HG03354 (cell line): ENCODE measurements at regions not wholly inside any gene's neighbourhood (a gene's known extent, or its start where the extent isn't known, plus 50 kb on each side); places are given as distances from the start of the nearest gene placed in this dataset.

Experiments used
- ATAC-seq: cut with Tn5 transposase; IDR thresholded peaks from one replicate; pipeline ENCODE4 v1.9.1; 2021; ENCODE audit warnings: mild to moderate bottlenecking; ENCODE audit not compliant: unreplicated experiment, poor library complexity, severe bottlenecking

DNA sequence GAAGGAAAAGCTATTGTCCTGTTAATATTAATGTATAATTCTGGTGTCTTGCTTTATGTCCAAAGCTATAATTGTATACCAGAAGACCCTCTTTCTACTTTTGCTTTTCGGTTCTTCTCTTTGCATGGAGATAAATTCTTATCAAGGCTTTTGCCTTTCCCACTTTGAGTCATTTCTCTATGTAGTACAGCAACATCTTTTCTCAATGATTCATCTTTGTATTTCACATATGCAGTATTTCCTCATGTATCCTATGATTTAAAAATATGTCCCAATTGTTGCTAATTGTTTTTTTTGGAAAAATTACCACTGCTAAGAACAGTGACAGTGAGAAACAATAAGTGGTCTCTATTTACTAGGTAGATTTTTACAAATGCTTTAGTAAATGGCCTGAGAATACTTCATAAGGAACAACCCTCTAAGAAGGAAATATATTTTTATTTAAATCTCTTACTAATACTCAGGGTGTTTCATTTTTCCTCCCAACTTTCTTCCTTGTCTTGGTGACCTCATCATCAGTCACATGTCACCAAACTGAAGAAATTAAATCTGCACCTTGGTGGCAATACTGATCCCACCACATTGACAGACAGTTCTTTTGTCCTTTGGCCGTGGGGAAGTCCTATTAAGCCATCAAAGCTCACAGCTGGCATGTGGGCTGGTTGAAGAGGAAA is 290.6 kb downstream of the SATB1 start:
- ATAC-seq, result no peak

DNA sequence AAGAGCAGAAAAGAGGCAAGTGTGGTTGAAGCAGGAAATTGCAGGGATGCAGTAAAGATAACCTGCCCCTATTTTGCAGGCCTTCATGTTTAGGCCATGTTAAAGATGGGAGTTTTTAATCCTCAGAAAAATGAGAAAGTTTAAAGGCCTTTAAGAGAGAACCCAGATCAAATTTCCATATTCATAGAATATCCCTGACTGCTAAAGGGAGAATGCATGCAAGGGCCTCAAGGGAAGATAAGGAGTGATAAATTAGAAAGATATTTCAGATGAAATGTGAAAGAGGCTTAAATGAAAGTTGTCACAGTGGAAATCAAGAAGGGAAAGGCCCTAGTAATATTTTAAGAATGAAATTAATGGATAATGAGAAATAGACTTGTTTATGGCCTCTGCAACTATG is 292.1 kb downstream of the SATB1 start:
- ATAC-seq, result no peak

DNA sequence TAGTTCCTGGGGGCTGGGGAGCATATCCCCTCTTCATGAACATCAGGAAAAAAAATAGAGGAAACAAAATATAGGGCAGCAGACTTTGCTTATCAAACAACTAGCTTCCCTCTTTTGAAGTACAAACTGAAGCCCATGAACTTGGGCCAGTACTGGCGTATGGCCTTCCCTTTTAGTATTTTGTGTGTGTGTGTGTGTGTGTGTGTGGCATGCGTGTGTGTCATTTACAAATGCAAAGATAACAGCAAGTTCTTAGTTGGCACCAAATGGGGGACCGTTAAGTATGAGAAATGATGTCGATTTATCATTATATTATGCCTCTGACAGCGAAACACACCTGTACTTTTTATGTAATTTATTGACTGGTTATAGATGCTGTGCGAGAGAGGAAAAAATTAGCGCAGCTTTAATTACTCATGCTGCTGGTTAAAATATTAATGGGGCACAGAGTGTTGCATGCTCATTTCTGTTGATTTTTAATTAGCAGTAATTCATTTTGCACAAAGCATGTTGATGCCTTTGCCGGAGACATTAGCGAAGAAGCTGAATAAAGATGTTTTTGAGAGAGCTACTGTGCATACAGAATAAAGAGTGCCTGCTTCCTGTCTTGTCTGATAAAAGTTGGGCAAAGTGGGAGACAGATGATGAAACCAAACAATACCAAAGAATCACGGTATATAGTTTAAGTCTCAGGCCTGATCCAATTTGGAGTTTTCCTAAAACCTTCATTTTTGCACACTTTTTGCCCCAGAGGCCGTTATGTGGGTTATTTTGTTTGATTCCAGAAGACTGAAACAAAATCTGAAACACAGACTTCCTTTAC is 297.1 kb downstream of the SATB1 start:
- no peak for ATAC-seq

DNA sequence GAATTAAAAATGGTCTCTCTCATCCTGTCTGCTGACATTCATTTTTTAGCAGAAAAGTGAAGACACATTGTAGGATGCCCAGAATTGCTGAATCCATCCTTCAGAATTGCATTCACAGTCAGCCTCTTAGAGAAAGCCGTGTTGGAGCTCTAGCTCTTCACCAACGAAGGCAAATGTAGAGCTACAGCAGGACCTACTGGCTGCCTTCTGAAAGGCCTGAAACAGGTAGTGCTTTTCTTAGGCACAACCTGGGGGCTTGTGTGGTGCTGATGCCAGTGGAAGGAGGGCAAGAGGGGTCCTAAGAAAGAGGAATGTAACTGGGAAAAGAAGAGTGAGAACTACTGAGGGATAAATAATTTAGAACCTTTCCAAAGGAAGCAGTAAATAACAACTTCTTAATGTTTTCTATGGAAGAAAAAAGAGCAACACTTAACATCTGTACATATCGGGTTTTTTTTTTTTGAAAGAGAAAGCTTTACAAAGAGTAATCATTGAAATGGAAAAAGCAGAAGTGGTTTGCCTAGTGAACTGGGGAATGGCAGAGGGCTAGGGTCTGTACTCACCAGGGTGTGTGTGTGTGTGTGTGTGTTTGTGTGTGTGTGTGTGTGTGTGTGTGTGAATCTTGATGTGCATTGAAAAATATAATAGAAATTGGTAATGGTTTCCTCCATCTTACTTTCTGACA is 297.8 kb downstream of the SATB1 start:
- ATAC-seq, result peak; percentile 98

DNA sequence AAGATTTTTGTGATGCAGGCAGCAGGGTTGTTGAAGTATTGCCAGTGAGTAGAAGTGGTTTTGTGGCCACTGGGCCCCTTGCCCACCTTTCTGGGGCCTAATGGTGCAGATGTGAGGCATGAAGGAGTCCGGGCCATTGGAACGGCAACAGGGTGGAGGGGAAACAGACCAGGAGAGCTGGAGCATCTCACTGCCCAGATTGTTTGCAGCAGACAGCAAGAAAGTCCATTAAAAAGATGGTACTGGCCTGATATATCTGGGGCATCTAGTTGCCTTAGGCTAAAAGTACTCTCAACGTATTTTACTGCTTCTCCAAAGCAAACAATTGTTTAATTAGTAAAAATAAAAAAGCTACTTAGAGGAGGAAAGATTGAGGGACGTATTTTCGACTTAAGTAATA is 298.4 kb downstream of the SATB1 start:
- no peak for ATAC-seq

DNA sequence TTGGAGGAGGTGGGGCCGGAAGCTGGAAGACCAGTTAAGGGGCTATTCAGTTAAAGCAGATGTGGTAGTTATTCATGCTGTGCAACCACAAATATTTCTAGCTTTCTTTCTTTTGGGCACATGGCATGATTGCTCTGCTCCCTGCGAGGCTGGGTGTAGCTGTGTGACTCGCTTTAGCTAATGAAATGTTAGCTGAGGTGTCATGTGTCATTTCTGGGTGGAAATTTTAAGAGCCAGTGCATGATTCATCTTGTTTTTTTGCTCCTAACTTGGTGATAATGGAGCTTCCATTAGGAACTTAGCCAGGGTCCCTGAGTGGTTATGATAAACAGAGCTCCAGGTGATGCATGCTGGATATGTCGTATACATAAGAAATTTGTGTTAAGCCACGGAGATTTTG is 300.6 kb downstream of the SATB1 start:
- ATAC-seq, result no peak

DNA sequence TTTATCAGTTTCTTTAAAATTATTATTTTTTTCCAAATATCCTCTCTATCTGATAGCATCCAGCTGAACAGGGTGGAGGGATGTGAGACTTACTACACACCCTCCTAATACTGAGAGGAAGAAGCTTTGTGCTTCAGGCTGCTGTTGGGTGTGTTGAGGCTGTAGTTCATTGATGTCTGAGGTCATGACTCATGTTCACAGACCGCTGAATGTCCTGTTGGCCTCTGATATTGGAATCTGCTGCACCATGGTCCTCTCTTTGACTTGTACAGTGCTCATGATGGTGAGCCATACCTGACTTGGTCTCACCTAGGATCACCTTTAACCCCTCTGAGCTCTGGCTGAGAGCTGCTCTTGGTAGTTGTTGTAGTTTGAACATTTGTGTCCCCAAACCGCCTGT is 302.9 kb downstream of the SATB1 start:
- ATAC-seq, result no peak

DNA sequence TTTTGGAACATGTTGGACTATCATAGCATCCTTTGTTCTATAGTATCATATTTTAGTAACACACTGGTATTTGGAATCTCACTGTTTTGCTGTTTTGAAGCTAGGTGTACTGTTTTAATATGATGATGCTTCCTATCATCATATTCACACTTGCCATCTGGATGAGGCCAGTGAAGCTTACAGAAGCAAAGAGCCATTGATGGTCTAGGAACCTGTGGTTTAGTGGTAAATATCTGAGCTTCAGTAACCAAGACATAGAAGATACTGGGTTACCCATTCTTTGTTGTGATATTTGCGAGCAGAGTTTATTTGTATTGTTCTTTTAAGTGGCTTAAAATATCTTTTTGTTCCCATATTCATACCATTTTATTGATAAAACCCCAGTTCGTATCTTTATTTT is 304.1 kb downstream of the SATB1 start:
- no peak for ATAC-seq

DNA sequence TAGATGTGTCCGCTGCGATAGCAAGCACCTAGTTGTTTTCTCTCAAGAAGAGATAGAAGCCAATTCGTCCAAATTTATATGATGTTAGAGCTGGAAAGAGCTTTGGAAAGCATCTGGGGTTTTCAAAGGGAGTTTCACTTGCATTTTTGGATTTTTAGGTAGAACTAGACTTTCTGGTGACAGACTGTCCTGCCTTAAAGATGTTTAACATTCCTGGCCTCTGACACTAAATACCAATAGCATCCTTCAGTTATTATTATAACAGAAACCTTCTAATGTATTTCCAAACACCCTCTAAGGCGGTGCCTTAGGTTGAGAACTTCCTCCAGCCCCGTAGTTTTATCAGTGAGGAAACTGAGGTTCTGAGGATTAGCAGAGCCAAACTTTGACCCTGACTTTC is 305.3 kb downstream of the SATB1 start:
- ATAC-seq, result no peak

DNA sequence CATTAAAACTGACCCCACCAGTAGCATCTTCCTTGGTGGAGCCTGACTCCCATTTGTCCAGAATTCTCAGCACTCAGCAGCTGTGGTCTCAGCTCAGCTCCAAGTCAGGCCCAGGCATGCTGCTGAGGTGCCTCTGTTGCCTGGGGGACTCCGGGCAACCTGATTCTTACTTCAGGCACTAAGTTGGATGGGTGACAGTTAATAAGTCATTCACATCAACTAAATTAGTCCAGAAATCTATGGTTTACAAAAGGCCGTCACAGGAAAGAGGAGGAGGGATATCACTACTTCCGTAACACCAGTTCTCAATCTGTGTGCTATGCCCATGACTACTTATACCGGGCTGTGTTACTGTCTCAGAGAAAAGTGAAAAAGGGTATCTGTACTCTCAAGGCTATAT is 310.2 kb downstream of the SATB1 start:
- no peak for ATAC-seq

DNA sequence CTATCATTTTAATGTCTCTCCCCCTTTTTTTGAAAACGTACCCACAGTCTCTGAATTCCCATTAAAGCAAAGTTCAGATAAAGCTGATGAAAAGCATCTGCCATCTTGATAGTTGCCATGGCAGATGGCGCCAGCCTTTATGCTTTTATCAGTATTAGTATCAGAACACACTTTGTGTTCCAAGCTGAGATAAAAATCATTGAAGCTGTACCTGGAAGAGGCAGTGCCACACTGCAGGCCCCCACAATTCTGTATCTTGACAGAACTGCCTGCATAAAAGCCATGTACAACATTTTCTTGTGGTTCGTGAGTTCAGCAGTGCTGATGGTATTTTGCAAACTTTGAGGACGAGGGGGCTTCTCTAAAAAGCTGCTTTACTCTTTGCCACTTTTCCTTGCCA is 311.7 kb downstream of the SATB1 start:
- no peak for ATAC-seq

DNA sequence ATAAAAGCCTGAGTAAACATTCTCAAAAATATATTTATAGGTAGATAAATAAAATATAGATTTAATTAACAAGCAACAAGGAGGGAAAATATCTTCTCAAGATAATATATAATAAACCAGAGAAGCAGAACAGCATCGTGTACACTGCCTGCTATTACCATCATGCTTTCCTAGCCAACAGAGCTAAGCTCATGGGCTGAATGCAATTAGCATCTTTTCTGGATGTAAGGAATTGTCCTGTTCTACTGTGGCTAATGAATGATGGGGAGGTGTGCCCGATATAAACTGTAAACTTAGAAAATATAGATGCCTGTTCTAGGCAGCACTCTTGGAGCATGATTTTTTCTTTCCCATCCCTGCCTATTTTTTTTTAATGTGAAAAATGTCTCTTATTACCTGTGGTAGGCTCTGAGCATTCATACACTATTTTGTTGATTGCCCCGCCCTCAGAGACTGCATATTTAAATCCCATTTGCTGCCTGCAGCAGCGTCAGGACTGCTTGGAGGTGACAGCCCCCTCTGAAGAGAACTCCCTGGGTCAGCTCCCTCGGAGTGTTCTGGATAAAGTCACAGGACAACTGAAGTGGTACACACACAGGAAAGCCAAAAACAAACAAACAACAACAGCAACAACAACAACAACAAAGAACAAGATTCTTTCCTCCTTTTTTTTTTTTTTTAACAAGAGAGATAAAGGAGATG is 312.3 kb downstream of the SATB1 start:
- no peak for ATAC-seq

DNA sequence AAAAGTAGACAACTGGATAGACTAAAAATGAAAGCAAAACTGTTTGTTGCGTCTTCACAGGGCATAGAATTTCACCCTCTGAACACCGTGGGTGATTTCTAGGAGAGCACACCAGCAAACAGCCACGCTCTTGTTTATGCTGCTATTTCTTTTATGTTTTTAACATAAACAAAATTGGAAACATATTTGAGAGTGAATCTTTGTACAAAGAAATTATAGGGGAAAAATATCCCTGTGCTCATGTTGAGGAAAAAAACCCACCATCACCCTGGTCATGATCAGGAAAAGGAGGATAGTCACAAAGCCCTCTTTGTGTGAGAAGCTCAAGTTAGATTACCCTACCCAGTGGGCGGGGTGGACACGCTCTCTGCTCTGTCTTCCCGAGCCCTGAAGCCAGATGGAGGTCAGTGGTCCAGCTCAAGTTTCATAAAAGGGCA is 313.3 kb downstream of the SATB1 start:
- ATAC-seq, result peak; percentile 90

DNA sequence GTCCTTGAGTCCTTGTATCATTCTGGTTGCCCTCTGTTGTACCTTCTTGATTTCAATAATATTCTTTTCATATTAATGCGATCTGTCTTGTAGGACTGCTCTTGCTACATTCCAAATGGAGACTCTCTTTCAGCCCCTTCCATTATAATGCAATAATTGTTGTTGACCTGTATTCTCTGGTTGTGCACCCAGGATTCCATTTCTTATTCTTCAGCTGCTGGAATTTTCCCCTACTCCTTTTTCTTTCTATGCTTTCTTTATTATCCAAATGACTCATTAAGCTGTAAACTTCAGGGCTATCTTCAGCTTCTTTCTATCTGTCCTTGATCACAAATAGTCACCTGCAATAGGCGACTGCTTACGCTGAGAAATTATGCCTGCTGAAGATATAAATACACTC is 321.5 kb downstream of the SATB1 start:
- no peak for ATAC-seq

DNA sequence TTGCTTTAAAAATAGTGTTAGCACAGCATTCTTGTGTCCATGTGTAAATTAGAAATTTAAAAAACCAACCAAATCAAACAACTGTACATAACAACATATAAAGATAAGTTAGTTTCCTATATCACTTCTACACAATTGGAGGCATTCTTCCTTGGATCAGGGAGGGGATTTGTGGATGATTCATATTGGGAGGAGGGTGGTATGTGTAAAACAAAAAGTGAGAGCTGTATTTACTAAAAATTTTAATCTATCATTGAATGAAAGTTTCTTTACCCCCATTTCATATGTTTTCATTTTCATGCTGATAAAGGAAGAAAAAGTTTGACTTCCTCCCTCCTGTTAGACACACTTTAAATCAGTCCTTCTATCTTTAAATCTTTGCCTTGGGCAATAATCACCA is 325.0 kb downstream of the SATB1 start:
- no peak for ATAC-seq

DNA sequence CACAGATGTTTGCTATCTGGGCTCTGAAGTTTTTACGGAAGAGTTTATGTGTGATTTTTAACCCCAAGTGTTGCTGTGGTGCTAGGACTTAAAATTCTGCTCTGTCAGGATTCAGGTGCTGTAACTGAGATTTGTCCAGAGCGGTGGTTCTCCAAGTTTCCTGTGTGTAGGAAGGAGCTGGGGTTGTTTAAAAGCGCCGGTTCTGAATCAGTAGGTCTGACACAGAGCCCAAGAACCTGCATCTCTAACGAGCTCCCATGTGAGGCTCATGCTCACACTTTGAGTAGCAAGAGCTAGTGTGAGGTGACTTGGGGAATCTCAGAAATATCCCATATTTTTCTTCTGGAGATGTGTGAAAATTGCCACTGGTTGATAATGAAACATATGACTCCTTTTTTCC is 325.5 kb downstream of the SATB1 start:
- ATAC-seq, result no peak

DNA sequence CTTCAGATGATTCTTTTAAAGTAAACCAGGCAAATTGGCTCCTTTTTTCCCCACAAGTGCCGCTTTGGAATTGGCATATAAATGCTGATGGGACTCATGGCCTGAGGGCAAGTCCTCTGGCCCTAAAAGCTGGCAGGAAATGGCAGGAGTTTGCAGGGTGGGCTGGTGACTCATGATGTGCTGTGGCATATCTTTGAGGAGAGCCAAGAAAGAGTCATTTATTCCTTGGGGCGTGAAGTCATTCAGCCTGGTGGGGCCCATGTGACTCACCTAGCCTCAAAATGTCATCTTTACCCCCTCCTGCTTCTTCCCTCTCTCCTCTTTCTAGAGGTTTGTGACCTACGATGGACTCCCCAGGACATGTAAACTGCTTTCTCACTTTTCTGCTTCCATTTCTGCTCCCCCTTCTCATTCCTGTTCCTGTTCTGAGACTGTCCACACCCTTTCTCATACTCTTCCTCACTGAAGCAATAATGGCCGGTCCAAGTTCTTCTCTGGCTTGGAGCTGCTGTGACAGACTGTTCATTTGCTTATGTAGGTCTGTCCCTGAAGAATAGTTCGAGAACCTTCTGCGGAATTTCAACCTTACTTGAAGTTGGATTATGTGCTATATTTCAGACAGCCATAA is 326.1 kb downstream of the SATB1 start:
- no peak for ATAC-seq

DNA sequence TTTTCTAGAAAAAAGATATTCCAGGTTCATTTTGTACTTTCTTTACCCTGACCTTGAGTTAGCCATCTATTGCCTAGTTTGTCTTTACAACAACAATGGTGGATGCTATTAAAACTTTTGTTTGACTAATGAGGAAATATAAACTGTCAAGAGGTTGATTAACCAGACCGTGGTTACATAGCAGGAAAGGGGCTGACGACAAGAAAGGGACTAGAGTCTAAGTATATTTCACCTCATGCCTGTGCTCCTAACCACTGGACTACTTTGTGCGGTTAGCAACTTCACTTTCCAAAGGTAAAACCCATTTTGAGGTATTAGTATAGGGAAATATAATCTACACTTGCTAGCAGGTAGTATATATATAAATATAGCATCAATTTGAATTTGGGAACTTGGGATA is 327.1 kb downstream of the SATB1 start:
- ATAC-seq, result no peak

DNA sequence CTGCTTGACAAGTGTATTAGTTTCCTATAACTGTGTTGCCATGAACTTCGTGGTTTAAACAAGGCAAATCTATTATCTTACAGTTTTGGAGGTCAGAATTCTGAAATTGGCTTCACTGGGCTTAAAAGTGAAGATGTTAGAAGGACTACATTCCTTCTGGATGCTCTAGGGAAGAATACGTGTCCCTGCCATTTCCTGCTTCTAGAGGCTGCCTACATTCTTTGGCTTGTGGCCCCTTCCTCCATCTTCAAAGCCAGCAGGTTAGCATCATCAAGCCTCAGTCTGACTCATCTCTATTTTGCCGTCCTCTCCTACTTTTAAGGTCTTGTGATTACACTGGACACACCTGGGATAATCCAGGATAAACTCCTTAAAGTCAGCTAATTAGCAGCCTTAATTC is 327.7 kb downstream of the SATB1 start:
- ATAC-seq, result no peak

DNA sequence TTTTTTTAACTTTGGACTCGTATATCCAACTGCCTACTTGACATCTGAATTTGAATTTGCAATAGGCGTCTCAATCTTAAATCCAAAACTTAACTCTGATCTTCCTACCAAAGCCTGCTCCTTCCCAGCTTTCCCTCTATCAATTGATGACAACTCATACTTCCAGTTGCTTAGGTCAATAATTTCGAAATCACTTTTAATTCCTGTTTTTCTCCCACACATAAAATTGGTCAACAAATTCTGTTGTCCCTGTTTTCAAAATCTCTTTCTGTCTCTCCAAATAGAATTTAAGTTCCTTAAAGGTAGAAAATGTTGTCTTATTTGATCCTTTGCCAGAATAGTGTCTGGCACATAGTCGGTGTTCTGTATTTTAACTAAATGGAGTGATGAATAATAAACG is 332.4 kb downstream of the SATB1 start:
- ATAC-seq, result no peak
